ENCODE measurements at regions not wholly inside any gene's neighbourhood (a gene's known extent, or its start where the extent isn't known, plus 50 kb on each side); places are given as distances from the start of the nearest gene placed in this dataset.

GRCh38 chr13:84648069-84648640 is 765.9 kb upstream of the SLITRK1 start:
- no peaks in the 10 kb centered on the region for H3K27me3 ChIP-seq (ENCODE audit: low read length)
- no peaks in the 10 kb centered on the region for H3K79me2 ChIP-seq (ENCODE audit: low read length)
- H3K4me1 ChIP-seq (ENCODE audit: low read length) = no peaks in the 10 kb centered on the region
- no peak overlapping the region for H3K4me3 ChIP-seq (ENCODE audit: low read length)
- H3K36me3 ChIP-seq (ENCODE audit: insufficient read depth, low read length) = no peaks in the 10 kb centered on the region
- no peak overlapping the region for H3K4me2 ChIP-seq (ENCODE audit: low read depth, low read length, poor library complexity, severe bottlenecking)
- H3K9ac ChIP-seq (ENCODE audit: low read length) = no peak overlapping the region
- H4K20me1 ChIP-seq (ENCODE audit: insufficient read depth, low read depth, low read length) = no peaks in the 10 kb centered on the region
- no peak for DNase-seq
- H3K9me3 ChIP-seq (ENCODE audit: low read length) = no peaks in the 10 kb centered on the region
- H3K9me2 ChIP-seq (replicated peaks; ENCODE audit: insufficient read depth, low read length) = no peaks in the 10 kb centered on the region
- no peak overlapping the region for H2AFZ ChIP-seq (ENCODE audit: low read length)
- no peak overlapping the region for H3K27ac ChIP-seq (ENCODE audit: low read length)

DNA sequence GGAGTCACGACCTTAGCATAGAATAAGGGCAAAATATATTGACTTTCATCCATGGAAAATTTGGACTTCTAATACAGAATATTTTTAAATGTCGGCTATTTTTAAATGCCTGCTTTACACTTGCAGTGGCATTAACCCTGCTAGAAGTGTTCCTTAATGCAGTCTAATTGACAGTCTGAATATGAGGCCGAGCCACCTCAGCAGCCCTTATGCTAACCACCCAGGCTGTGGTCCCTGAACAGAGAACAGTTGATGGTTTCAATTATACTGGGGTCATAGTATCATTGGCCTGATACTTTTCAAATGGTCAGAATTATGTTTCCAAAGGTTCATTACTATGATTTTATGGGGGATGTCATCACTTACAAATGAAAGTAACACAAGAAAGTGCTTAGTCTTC is 764.7 kb upstream of the SLITRK1 start:
- H2AFZ ChIP-seq (ENCODE audit: low read length) = no peak overlapping the region
- H3K9me3 ChIP-seq (ENCODE audit: low read length) = no peaks in the 10 kb centered on the region
- no peaks in the 10 kb centered on the region for H3K27me3 ChIP-seq (ENCODE audit: low read length)
- H3K9ac ChIP-seq (ENCODE audit: low read length) = no peak overlapping the region
- DNase-seq = no peak
- no peaks in the 10 kb centered on the region for H3K4me1 ChIP-seq (ENCODE audit: low read length)
- no peaks in the 10 kb centered on the region for H3K36me3 ChIP-seq (ENCODE audit: insufficient read depth, low read length)
- H3K4me3 ChIP-seq (ENCODE audit: low read length) = no peak overlapping the region
- H3K27ac ChIP-seq (ENCODE audit: low read length) = no peak overlapping the region
- no peak overlapping the region for H3K4me2 ChIP-seq (ENCODE audit: low read depth, low read length, poor library complexity, severe bottlenecking)
- no peaks in the 10 kb centered on the region for H4K20me1 ChIP-seq (ENCODE audit: insufficient read depth, low read depth, low read length)
- no peaks in the 10 kb centered on the region for H3K9me2 ChIP-seq (replicated peaks; ENCODE audit: insufficient read depth, low read length)
- H3K79me2 ChIP-seq (ENCODE audit: low read length) = no peaks in the 10 kb centered on the region

DNA sequence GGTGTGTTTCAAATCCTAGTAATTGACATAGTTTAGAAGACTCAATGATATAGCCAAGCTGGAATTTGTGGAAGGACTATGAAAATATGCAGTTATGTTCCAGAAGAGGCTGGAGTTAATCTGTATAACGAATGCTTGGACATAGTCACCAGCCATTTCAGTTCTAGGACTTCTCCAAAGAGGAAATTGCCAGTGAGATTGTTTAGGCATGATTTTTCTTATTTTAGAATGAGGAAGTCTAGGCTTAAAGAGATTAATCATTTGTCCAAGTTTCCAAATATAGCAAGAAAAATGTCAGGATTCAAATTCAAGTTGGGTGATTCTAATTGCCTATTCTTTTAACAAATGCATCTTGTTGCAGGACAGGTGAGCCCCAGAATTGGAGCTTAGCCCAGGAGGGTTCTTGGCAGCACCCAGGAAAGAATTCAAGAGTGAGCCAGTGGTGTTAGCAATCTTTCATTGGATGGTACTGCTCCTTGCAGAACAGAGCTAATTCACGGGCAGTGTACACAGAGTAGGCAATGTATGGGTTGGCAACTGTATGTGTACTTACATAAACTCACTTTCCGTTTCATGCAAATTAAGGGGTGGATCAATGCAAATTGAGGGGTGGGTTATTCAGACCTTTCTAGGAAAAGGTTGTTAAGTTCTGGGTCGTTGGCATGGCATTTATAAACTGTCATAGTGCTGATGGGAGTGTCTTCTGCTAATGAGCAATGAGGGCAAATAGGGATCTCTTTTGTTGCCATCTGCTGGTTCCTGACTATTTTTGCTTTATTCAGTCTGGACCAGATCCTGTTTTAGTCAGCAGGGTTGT is 763.1 kb upstream of the SLITRK1 start:
- no peaks in the 10 kb centered on the region for H3K36me3 ChIP-seq (ENCODE audit: insufficient read depth, low read length)
- no peak for DNase-seq
- no peak overlapping the region for H3K27ac ChIP-seq (ENCODE audit: low read length)
- H3K4me1 ChIP-seq (ENCODE audit: low read length) = no peaks in the 10 kb centered on the region
- H3K27me3 ChIP-seq (ENCODE audit: low read length) = no peaks in the 10 kb centered on the region
- H3K9me2 ChIP-seq (replicated peaks; ENCODE audit: insufficient read depth, low read length) = no peaks in the 10 kb centered on the region
- H4K20me1 ChIP-seq (ENCODE audit: insufficient read depth, low read depth, low read length) = no peaks in the 10 kb centered on the region
- no peak overlapping the region for H3K9ac ChIP-seq (ENCODE audit: low read length)
- no peak overlapping the region for H3K4me3 ChIP-seq (ENCODE audit: low read length)
- no peak overlapping the region for H2AFZ ChIP-seq (ENCODE audit: low read length)
- H3K79me2 ChIP-seq (ENCODE audit: low read length) = no peaks in the 10 kb centered on the region
- no peak overlapping the region for H3K4me2 ChIP-seq (ENCODE audit: low read depth, low read length, poor library complexity, severe bottlenecking)
- H3K9me3 ChIP-seq (ENCODE audit: low read length) = no peaks in the 10 kb centered on the region

DNA sequence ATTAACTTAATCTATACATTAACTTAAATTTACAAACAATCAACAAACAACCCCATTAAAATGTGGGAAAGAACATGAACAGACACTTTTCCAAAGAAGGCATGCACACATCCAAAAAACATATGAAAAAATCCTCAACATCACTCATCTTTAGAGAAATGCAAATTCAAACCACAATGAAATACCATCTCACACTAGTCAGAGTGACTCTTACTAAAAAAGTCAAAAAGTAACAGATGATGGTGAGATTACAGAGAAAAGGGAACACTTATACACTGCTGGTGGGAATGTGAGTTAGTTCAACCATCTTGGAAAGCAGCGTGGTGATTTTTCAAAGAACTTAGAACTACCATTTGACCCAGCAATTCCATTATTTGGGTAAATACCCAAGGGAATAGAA is 759.2 kb upstream of the SLITRK1 start:
- Histone ChIP-seq H4K20me1 (ENCODE audit: insufficient read depth, low read depth, low read length) (no peaks in the 10 kb centered on the region), H3K9me2 (replicated peaks; ENCODE audit: insufficient read depth, low read length) (no peaks in the 10 kb centered on the region)

GRCh38 chr13:84640691-84641090 is 758.4 kb upstream of the SLITRK1 start:
- Histone ChIP-seq H2AFZ (ENCODE audit: low read length) (no peak overlapping the region), H3K4me2 (ENCODE audit: low read depth, low read length, poor library complexity, severe bottlenecking) (no peak overlapping the region), H3K4me3 (ENCODE audit: low read length) (no peak overlapping the region), H3K36me3 (ENCODE audit: insufficient read depth, low read length) (no peaks in the 10 kb centered on the region), H3K9me2 (replicated peaks; ENCODE audit: insufficient read depth, low read length) (no peaks in the 10 kb centered on the region), H3K27ac (ENCODE audit: low read length) (no peak overlapping the region), H3K9me3 (ENCODE audit: low read length) (no peaks in the 10 kb centered on the region), H3K79me2 (ENCODE audit: low read length) (no peaks in the 10 kb centered on the region), H3K9ac (ENCODE audit: low read length) (no peak overlapping the region), H3K4me1 (ENCODE audit: low read length) (no peaks in the 10 kb centered on the region), H3K27me3 (ENCODE audit: low read length) (no peaks in the 10 kb centered on the region), H4K20me1 (ENCODE audit: insufficient read depth, low read depth, low read length) (no peaks in the 10 kb centered on the region)
- DNase-seq = no peak

More for the DNA sequence above, 759.2 kb upstream of the SLITRK1 start:
- Histone ChIP-seq H3K4me3 (ENCODE audit: low read length) (no peak overlapping the region), H3K27ac (ENCODE audit: low read length) (no peak overlapping the region), H3K4me2 (ENCODE audit: low read depth, low read length, poor library complexity, severe bottlenecking) (no peak overlapping the region), H2AFZ (ENCODE audit: low read length) (no peak overlapping the region), H3K79me2 (ENCODE audit: low read length) (no peaks in the 10 kb centered on the region), H3K9me3 (ENCODE audit: low read length) (no peaks in the 10 kb centered on the region), H3K27me3 (ENCODE audit: low read length) (no peaks in the 10 kb centered on the region), H3K9ac (ENCODE audit: low read length) (no peak overlapping the region), H3K4me1 (ENCODE audit: low read length) (no peaks in the 10 kb centered on the region), H3K36me3 (ENCODE audit: insufficient read depth, low read length) (no peaks in the 10 kb centered on the region)
- DNase-seq = no peak

GRCh38 chr13:84630476-84630875 is 748.2 kb upstream of the SLITRK1 start:
- Histone ChIP-seq H3K27ac (ENCODE audit: low read length) (no peak overlapping the region), H3K9ac (ENCODE audit: low read length) (no peak overlapping the region)

DNA sequence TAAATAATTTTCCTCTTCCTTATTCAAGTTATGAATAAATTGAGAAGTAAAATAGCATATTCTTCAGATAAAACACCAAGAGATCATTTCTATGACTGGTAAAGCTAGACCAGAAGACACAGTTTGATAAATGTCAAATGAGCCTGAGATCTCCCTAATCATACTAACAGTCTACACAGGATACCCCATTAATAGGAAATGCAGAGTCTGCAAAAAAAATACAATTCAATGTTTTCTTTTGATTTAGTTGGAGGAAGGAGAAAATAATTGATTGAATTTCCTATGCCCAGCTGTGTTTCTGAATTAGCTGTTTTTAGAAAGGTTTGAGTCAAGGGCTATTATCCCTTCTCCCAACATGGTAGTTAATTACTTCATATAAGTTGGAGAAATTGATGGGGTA is 734.6 kb upstream of the SLITRK1 start:
- Histone ChIP-seq H3K27ac (ENCODE audit: low read length) (no peak overlapping the region), H3K9ac (ENCODE audit: low read length) (no peak overlapping the region), H3K4me3 (ENCODE audit: low read length) (no peak overlapping the region), H3K4me2 (ENCODE audit: low read depth, low read length, poor library complexity, severe bottlenecking) (no peak overlapping the region), H3K4me1 (ENCODE audit: low read length) (no peaks in the 10 kb centered on the region), H3K27me3 (ENCODE audit: low read length) (no peaks in the 10 kb centered on the region), H3K79me2 (ENCODE audit: low read length) (no peaks in the 10 kb centered on the region), H4K20me1 (ENCODE audit: insufficient read depth, low read depth, low read length) (no peaks in the 10 kb centered on the region), H3K36me3 (ENCODE audit: insufficient read depth, low read length) (no peaks in the 10 kb centered on the region), H3K9me2 (replicated peaks; ENCODE audit: insufficient read depth, low read length) (no peaks in the 10 kb centered on the region), H3K9me3 (ENCODE audit: low read length) (0 out of 2 replicates have a peak, but pooled peaks cover 3% of the 10 kb centered on the region), H2AFZ (ENCODE audit: low read length) (no peak overlapping the region)
- DNase-seq = no peak

More at GRCh38 chr13:84630476-84630875, 748.2 kb upstream of the SLITRK1 start:
- Histone ChIP-seq H2AFZ (ENCODE audit: low read length) (no peak overlapping the region), H3K36me3 (ENCODE audit: insufficient read depth, low read length) (no peaks in the 10 kb centered on the region), H3K79me2 (ENCODE audit: low read length) (no peaks in the 10 kb centered on the region), H4K20me1 (ENCODE audit: insufficient read depth, low read depth, low read length) (no peaks in the 10 kb centered on the region), H3K4me1 (ENCODE audit: low read length) (no peaks in the 10 kb centered on the region), H3K9me3 (ENCODE audit: low read length) (no peaks in the 10 kb centered on the region), H3K27me3 (ENCODE audit: low read length) (no peaks in the 10 kb centered on the region), H3K9me2 (replicated peaks; ENCODE audit: insufficient read depth, low read length) (no peaks in the 10 kb centered on the region), H3K4me2 (ENCODE audit: low read depth, low read length, poor library complexity, severe bottlenecking) (no peak overlapping the region), H3K4me3 (ENCODE audit: low read length) (no peak overlapping the region)
- DNase-seq = no peak

- H3K27me3 ChIP-seq (ENCODE audit: low read length) = no peaks in the 10 kb centered on the region
- H3K4me3 ChIP-seq (ENCODE audit: low read length) = no peak overlapping the region
- no peak overlapping the region for H2AFZ ChIP-seq (ENCODE audit: low read length)
- no peak overlapping the region for H3K27ac ChIP-seq (ENCODE audit: low read length)
- no peaks in the 10 kb centered on the region for H3K79me2 ChIP-seq (ENCODE audit: low read length)
- no peak overlapping the region for H3K9ac ChIP-seq (ENCODE audit: low read length)
- H3K9me2 ChIP-seq (replicated peaks; ENCODE audit: insufficient read depth, low read length) = no peaks in the 10 kb centered on the region
- H3K9me3 ChIP-seq (ENCODE audit: low read length) = no peaks in the 10 kb centered on the region
- no peaks in the 10 kb centered on the region for H3K36me3 ChIP-seq (ENCODE audit: insufficient read depth, low read length)
- no peaks in the 10 kb centered on the region for H4K20me1 ChIP-seq (ENCODE audit: insufficient read depth, low read depth, low read length)
- DNase-seq = no peak
- no peaks in the 10 kb centered on the region for H3K4me1 ChIP-seq (ENCODE audit: low read length)
- H3K4me2 ChIP-seq (ENCODE audit: low read depth, low read length, poor library complexity, severe bottlenecking) = no peak overlapping the region
These were observed 727.4 kb upstream of the SLITRK1 start for GRCh38 chr13:84609716-84610115.
